Esophagus mucosa (tissue), 1 donor: ENCODE measurements at regions not wholly inside any gene's neighbourhood (a gene's known extent, or its start where the extent isn't known, plus 50 kb on each side); places are given as distances from the start of the nearest gene placed in this dataset.

ENCODE experiments used
- ATAC-seq: fragments of 200-7000 bp; cut with Tn5 transposase; one replicate; pipeline ENCODE4 v1.9.1; 2020
- donor health status: DM: yes; HTN: yes; CAD: no.

DNA sequence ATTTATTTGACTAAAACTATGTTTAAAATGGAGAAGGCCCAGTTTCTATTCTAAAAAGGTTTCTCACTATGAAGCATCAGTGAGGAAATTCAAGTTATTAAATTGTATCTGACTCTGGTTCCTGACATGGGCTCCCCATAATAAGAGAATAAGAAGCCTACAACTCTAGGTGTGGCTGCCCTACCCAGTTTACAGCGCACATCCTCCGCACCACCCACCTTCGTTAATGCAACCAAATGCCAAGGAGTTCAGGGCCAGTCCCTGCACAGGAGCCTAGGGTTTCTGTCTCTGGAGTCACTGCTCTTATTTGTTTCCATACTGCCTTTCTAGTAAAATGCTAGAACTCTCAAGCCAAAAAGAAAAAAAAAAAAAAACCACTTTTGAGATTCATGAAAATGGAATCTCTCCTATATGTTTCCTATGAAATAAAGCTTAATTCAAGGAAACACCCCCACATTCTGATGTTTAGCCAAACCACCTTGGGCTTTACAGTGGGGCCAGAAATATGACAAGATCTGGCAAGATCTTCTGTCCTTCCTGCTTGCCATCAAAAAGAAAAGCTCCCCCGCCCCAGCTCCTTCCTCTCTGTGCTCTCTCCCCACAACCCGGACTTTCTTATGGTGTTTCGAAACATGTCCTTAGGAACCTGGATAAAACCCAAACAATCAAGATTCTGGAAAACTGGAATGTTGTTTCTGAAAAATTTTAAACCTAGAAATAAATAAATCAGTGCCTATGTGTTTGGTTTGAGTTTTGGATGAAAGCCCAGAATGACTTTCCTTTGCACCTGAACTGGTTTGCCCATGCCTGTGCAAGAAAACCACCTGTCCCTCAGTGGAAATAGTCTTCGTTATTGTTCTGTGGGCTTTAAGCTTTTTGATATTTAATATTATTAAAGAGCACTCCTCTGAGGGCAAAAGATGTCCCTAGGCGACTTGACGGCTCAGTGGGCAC is 136.7 kb downstream of the SP3 start:
- peak; percentile 73 for ATAC-seq

GRCh38 chr2:173829727-173830126 is 135.4 kb downstream of the SP3 start:
- ATAC-seq: no peak

GRCh38 chr2:173830170-173830569 is 135.0 kb downstream of the SP3 start:
- ATAC-seq: no peak

DNA sequence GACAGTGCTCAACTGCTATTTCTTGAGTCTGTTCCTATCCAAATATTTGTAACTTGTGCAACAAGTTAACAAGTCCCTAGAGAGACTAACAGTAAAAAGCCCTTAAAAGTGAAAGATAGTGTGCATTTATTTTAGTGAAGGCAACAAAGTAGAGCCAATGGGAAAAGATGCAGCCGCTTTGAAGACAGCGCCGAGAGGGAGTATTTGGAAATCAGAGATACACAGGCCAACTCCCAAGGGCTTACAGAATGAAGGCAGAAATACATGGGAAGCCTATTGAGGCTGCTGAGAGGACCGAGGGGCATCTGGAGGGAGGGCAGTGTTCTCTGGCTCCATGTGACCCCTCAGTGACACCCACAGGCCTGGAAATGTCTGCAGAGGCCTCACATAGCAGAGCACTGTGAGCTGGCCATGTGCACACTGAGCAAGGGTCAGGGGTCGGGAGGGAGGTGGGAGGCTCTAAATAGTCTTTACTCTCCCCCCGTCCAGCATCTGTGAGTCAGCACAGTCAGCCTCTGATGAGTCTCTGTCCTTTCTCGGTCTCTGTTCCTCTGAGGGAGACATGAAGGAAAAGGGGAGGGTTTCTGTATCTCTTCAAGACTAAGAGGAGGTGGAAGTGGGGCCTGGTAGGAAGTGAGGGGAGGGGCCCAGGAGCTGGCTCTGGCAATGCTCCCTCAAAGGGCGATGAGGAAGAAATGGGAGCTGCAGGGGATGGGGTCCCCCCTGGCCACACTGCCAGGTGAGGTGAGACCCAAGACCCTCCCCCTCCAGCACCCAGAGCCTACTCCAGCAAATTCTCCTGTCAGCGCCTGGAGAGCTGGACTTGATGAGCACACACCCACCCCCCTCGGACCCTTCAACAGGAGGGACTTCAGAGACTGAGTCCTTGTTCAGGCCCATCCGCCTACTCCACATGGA is 133.6 kb downstream of the SP3 start:
- ATAC-seq: no peak

GRCh38 chr2:173834141-173834540 is 131.0 kb downstream of the SP3 start:
- no peak for ATAC-seq

DNA sequence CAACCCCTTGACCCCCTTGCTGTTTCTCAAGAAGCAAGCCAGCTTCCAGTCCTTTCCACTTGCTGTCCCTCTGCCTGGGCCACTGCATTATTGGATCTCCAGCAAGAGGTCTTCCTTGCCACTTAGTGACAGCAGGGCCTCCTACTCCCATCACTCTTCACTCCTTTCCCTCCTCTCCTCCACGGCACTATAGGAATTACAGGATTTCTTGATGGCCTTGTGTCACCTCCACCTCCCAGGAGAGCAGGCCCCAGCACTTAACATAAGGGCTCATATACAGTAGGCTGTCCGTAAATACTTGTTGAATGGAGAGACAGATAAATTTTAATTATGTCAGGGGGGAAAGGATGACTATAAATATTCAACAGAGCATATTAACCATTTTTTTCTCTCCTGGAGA is 129.4 kb downstream of the SP3 start:
- no peak for ATAC-seq

- ATAC-seq: no peak
Measured at GRCh38 chr2:173841110-173841509, 124.1 kb downstream of the SP3 start.

DNA sequence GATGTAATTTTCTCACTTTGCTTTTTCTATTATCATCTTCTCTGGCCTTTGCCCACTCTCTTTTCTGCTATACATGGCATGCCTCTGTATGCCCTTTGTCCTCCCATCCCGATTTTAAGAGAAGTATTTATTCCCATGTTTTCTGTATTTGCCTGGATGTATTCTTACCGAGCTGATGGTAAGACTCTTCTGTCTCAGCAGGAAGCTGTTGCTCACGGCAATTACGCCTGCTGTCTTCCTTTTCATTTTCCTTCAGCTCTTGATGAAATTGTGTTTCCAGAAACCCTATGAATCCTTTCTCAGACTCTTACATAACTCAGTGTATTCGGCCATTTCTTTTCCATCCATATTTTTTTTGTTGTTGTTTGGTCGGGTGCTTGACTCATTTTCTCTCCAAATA is 121.6 kb downstream of the SP3 start:
- ATAC-seq: no peak

DNA sequence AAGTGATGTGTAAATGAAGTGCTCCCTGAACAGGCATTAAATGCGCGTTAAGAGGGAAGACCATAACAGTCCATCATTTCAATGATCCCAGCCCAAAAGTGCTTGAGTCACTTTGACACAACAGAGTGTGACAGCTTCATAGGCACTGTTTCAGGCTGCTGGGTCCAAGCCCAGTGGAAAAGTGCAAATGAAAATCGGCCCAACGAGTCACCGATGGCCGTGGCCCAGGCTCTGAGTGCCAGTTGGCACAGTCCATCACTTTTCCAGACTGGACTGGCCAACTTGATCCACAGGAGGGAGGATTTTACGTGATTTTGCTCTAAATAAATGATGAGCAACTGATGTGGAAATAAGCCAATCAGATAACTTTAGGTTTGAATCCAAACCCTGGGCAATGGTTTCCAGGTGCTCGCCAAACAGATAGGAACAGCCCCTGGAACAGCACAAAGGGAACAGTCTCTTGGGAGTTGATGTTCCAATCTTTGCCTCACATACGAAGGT is 114.0 kb downstream of the SP3 start:
- ATAC-seq: no peak

GRCh38 chr2:173854141-173854540 is 111.0 kb downstream of the SP3 start:
- no peak for ATAC-seq

DNA sequence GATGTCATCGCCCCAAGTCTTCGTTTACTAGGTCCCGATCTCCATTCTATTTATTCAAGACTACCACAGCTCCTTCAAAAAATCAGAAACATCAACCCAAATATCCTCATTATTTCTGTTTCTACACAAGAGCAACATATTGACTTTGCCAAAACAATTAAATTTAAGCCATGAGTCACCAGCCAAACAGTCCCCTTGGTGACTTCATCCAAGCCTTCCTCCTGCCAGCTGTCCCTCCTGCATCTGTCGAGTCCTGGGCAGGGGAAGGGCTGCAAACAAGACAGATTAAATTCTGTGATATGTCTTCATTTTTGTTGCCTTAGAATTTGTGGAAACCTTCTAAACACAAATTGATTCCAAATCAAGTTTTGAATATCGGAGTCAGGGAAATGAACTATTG is 110.3 kb downstream of the SP3 start:
- no peak for ATAC-seq

DNA sequence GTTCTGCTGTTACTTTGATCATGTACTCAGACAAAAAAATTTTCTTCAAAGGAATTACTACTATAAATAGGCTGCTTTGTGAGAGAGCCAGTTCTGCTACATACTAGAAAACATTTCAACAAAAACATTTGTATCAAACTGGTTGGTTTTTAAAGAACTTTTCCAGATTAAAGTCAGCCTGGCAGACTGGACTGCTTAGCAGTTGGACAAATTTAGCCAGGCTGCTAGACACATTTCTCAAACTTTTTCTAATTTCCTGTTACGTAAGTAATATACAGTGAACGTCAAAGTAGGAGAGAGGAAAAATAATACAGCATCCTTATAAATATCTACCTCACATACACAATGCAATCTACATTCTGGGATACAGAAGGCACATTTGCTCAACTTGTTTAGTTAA is 109.5 kb downstream of the SP3 start:
- ATAC-seq: no peak
